ENCODE measurements at regions not wholly inside any gene's neighbourhood (a gene's known extent, or its start where the extent isn't known, plus 50 kb on each side); places are given as distances from the start of the nearest gene placed in this dataset.

DNA sequence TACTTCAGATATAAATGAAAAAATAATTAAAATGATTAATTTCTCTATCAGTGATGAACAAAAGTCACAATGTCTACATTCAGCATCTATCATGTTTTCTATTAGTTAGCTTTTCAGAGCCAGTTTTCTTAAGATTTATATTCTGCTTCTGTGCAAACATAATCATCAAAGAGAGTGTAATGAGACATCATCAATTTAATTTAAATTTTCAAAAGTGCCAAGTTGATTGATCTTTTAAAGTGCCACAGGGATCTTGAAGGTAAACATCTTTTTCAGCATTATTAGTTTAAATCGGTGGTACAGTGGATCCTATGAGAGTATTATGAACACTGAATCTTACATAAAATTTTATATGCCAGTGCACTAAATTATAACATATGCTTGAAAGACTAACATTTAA lies 1176.1 kb downstream of the PLA2G4A start:
- TF ChIP-seq, protein P1, sequence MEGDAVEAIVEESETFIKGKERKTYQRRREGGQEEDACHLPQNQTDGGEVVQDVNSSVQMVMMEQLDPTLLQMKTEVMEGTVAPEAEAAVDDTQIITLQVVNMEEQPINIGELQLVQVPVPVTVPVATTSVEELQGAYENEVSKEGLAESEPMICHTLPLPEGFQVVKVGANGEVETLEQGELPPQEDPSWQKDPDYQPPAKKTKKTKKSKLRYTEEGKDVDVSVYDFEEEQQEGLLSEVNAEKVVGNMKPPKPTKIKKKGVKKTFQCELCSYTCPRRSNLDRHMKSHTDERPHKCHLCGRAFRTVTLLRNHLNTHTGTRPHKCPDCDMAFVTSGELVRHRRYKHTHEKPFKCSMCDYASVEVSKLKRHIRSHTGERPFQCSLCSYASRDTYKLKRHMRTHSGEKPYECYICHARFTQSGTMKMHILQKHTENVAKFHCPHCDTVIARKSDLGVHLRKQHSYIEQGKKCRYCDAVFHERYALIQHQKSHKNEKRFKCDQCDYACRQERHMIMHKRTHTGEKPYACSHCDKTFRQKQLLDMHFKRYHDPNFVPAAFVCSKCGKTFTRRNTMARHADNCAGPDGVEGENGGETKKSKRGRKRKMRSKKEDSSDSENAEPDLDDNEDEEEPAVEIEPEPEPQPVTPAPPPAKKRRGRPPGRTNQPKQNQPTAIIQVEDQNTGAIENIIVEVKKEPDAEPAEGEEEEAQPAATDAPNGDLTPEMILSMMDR (conservative IDR thresholded peaks at IDR 0.05; ENCODE audit: low read length), result no peak
- TF ChIP-seq EZH2phosphoT487 (IDR thresholded peaks at IDR 0.05; ENCODE audit: borderline replicate concordance, low read depth, low read length), result no peak

Data from OCI-LY7 (cell line).